ENCODE measurements at regions not wholly inside any gene's neighbourhood (a gene's known extent, or its start where the extent isn't known, plus 50 kb on each side); places are given as distances from the start of the nearest gene placed in this dataset.
"Not testable (repeated sequence)": the region's sequence is repeated elsewhere in the genome, so short reads cannot be mapped to it uniquely, and the experiment has no call there.

DNA sequence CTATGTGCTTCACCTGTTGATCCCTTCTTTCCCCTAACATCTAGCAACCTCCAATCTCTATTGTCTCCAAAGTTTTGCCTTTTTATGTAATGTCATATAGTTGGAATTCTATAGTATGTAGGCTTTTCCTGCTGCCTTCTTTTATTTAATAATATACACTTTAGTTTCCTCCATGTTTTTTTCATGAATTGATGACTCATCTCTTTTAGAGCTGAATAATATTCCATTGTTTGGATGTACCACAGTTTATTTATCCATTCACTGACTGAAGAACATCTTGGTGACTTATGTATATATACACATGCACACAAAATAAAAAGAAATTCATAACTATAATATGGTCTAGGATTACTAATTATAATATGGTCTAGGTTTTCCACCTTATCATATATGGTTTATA lies 1314.2 kb downstream of the OTOL1 start:
- DNase-seq (ENCODE audit: low spot score), result no peak

DNA sequence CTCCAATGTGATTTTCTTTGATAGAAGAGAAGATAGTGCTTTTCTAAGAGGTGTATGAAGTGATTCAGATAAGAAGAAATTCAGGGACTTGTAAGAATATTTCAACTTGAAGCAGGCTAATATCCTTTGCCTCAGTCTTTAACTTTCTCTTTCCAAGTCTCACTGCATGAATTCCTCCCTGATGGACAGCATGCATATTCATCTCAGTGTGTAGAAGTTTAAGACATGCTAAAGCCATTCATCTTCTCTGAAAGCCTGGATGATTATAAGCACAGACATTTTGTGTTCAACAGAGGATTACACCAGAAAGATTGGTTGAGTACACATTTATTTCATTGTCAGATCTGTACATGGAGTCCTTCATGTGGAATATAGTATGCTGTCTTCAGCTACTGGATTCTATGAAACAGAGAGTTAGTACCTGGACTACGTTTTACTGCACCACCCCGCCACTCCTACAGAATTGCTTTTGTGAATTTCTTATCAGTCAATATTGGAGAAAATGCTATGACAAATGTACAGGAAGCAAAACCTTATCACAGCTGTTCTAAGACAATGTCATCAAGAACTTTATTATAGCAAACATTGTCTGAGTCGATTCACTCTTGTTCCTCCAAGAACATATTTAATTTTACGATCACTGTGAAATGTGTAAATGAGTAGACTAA lies 1346.1 kb downstream of the OTOL1 start:
- no peak for DNase-seq (ENCODE audit: low spot score)

DNA sequence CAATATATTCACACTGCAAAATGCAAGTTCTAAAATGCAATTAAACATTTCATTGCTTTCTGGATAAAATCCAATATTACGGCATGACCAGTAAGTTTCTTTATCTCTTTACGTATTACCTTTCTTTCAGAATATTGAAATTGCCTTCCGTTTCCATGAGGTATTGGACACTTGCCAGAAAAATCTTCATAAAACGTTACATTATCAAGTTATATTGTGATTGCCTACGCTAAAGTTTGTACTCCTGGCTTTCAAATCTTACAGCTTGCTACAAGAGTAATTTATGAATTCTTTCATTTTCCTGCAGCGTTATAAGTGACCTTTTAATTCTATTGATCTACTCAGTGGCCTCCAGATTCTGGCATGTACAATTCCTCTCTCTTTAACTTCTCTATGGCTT lies 1349.3 kb downstream of the OTOL1 start:
- DNase-seq (ENCODE audit: low spot score), result no peak

DNA sequence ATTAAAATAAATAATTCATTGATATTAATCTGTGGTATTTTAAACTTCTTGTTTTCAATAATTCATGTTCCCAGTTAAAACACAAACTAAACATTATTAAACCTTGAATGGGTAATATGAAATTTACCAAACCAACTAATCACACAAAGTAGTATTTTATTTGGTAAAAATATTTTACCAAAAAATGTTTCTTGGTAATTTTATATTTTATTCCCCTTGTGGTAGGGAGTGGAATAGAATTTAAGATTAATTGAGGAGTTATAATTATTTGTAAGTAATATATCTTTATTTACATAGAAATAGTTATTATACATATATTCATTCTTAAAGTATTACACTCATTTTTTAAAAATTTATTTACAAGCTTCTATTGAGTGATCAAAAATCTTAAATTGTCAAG lies 1350.9 kb downstream of the OTOL1 start:
- no peak for DNase-seq (ENCODE audit: low spot score)

DNA sequence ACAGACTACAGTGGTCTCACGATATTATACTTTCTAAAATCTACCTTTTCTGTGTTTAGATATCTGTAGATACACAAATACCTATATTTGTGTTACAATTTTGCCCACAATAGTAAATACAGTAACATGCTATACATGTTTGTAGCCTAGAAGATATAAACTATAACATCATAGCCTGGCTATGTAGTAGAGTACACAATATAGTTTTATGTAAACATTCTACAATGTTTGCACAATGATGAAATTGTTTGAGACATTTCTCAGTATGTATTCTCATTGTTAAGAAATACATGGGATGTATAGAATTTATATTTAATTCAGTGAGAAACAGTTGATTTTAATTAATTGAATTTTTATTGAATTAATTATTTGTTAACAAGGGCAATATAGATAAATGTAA lies 1367.0 kb downstream of the OTOL1 start:
- no peak for DNase-seq (ENCODE audit: low spot score)

DNA sequence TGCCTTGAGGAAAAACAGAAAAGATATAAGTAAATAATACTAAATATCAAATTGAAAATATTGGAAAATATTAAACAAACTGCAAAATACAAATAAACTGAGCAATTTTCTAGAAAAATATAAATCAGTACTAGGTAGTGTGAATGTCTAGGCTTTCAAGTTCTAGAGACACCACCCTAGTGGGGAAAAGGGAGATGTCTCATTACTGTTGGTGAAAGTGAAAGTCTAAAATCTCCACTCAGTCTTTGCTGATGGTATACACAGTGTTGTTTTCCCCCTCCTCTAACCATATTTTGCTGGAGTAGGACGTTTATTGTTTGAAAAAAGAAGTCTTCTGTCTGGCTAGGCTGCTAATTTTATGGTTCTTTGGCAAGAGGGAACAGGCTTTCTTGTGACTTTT lies 1368.9 kb downstream of the OTOL1 start:
- DNase-seq (ENCODE audit: low spot score), result no peak

DNA sequence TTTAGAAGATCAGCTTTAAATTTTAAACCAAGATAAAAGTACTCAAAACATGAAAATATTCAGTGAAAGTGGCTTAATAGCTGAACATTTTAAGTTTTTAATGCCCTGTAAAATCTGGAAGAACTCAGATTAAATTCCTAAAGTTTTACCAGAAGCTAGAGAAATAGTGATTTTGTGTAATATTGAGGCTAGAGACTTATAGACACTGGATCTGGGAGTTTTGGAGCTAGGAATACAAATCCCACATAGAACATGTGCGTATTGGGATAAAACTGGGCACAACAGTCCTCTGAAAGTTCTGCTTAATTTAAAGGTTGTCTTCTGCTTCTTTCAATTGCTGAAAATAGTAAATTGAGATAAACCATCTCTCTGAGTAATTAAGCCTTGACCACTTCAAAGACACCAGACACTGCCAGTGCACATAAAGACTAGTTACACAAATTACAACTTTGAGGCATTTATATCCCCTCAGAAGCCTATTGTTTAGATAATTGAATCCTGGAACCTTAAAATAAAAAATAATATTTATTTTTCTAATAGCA lies 1382.5 kb downstream of the OTOL1 start:
- DNase-seq (ENCODE audit: low spot score), result no peak

DNA sequence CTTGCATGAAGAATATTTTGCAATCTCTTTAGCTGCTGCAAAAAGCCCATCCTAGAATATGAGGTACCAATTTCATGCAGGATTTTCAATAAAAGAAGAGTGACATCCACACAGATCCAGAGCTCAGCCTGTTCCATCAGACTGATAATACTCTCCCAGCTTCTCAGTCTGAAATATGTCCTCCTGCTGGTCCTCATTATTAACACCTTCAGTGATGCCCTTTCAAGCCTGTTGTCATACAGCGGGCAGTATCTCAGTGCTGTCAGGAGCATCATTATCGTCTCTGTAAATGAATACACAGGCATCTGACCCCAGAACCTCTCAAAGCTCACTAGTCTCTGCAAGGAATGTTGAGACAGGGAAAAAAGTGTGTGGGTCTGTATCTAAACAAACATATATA lies 1387.8 kb downstream of the OTOL1 start:
- DNase-seq (ENCODE audit: low spot score), result no peak

DNA sequence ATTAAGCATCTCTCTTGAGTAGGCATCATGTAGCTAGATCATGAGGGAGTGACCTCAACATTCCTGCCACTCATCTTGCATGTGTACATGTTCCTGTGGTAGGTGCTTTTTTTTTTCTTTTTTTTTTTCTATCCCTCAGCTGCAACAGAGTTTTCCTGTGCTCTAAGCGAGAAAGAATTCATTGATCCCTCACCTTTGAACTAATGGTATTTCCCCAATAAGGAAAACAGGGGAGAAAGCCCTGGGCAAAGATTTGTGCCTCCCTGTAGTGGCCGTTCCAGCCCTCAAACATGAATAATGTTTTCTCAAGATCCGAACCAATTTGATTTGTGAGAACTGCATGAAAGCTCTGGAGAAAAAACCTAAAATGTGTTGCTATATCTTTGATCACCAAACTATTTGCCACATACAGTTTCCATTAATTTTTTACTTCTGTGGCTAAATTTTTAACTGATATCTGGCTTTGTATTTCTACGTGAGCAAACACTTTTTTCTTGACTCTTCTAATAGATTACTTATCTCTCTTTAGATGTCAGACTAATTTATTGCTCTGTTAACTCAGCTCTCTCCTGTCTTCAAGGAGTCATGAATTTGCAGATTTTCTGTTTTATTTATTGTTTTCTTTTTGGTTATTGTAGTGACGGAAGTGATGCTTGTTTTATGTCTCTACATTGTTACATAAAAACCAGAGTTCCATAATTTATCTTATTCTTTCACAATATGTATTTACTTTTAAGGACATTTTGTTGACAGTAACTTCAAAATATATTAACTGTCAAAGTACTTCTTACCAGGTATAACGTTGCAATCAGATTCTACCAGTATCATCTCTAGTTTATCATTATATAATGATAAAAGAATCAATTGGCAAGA lies 1396.5 kb downstream of the OTOL1 start:
- DNase-seq (ENCODE audit: low spot score), result no peak

DNA sequence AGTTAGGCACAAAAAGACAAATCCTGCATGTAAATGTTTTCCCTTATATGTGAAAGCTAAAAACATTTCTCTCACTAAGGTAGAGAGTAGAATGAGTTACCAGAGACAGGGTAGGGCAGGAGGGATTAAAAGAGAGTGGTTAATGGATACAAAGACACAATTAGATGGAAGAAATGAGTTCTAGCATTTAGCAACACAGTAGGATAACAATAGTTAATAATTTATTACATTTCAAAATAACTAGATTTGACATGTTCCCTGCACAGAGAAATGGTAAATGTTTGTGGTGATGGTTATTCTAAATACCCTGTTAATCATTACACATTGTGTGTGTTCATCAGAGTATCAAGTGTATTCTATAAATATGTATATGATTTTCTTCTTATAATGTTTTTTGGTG lies 1400.7 kb downstream of the OTOL1 start:
- no peak for DNase-seq (ENCODE audit: low spot score)

DNA sequence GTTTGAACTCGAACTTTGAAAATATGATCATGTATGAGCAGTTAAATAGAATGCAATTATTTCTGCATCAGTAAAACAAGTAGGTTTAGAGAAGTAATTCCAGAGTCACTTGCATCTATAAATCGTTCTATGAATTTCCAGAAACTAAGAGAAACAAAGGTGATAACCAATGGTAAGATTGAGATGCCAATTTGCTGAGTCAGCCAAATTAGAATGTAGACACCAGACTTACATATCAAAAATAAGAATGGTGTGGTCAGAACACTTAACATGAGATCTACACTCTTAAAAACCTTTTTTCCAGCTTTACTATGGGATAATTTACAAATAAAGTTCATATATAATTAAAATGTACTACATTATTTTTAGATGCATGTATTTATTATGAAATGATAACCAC lies 1435.9 kb downstream of the OTOL1 start:
- no peak for DNase-seq (ENCODE audit: low spot score)

DNA sequence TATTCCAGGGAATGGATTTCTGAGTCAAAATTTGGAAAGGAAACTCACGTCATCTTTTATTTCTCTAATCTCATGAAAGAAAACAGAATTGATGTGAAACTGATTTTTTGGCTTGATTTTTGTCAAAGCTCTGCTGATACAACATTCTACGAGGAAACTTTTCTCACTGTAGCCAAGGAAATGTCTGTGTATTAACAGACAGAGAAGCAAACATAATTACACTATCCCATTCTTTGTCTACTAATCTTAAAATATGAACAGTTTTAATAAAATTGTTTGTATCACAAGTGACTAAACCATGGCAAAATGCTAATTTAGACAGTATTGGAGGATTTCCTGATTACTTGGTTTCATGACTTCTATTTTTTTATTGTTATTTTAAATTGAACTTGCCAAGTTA lies 1437.0 kb downstream of the OTOL1 start:
- DNase-seq (ENCODE audit: low spot score), result no peak

DNA sequence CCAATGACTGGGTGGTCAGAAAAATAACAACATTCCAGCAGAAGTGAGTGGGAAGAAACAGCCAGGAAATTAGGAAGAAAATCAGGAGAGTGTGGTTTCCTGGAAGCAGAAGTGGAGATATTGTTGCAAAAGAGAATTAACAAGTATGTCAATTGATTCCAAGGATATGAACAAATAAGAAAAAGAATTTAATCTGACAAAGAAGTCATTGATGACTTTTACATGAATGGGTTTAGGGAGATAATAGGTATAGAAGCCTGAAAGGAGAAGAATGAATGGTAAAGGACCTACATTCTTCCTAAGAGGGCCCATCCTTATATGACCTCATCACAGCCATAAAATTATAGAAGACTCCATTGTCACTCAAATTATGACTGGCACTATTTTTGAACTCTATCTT lies 1440.1 kb downstream of the OTOL1 start:
- no peak for DNase-seq (ENCODE audit: low spot score)

DNA sequence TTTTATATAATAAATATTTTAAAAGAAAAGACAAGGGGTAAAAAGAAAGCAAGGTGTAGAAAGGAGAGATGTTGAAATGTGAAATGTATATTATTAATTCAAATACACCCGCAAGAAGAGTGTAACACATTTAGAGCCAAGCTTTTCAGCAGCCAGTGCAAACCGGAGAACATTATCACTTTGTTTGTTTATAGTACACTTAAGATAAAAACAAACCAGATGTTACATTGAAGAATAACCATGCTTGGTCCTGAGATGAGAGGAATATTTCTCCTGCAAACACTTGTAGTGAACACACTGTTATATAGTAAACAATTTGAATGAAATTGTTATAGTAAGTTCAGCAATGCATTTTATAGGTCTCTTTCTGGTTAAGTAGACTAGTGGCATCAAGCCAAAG lies 1441.5 kb downstream of the OTOL1 start:
- no peak for DNase-seq (ENCODE audit: low spot score)

DNA sequence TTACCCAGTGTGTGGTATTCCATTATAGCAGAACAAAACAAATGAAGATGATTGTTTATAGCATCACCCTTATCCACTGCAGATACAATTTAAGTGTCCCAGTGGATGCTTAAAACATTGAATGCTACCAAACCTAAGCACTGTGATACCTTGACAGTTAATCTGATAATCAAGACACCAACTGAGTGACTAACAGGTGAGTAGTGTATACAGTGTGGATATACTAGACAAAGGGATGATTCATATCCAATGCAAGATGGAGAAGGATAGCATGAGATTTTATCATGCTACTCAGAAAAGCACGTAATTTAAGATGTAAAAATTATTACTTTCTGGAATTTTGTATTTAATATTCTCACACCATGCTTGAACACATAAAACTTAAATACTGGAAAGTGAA lies 1449.0 kb downstream of the OTOL1 start:
- no peak for DNase-seq (ENCODE audit: low spot score)

DNA sequence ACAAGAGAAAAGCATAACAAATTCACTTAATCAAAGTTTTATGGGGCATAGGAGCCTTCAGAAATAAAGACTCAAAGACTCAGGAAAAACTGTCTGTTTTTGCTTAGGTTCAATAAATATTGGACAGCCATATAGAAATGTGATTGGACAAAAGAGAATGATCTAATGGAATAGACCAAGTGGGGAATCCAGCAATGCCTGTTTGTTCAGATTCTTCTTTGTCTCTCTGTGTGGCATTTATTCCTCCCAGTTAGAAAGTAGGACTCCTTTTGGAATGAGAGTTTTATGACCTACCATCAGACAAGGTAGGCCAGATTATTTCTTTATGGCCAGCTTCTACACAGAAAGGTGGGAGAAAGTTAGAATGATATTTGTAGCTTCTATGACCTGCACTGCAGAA lies 1460.1 kb downstream of the OTOL1 start:
- no peak for DNase-seq (ENCODE audit: low spot score)

DNA sequence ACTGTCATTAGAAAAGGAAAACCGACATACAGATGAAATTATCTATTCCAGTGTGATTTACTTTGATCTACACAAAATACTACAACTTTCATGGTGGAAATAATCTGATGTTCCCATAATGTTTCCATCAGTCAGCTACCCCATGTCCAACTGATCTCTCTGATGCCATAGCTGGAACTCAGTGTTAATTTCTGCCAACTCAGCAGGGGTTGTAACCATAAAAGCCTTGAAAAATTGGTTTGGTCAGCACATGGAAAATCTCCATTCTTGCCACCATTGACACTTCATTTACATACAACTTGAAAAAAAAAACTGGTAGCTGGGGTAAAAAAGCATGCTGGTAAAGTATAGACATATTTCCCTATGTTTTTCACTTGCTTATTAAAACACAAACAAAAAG lies 1463.7 kb downstream of the OTOL1 start:
- DNase-seq (ENCODE audit: low spot score), result no peak

DNA sequence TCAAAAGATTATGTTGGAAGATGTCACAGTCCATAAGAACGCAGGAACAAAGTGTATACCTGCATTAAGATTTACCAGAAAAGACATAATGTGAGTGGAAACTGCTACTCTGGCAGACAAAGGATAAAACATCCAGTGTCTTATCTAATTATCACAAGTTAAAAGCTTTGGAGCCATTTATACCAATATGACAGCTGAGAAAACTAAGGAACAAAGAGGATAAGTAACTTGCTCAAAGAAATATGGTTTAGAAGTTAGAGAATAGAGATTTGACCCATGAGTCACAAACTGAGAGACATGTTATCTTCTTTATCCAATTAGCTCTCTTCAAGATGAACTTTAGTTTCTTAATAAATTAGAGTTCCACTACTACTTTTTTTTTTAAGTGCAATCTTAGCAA lies 1473.7 kb downstream of the OTOL1 start:
- DNase-seq (ENCODE audit: low spot score), result no peak

DNA sequence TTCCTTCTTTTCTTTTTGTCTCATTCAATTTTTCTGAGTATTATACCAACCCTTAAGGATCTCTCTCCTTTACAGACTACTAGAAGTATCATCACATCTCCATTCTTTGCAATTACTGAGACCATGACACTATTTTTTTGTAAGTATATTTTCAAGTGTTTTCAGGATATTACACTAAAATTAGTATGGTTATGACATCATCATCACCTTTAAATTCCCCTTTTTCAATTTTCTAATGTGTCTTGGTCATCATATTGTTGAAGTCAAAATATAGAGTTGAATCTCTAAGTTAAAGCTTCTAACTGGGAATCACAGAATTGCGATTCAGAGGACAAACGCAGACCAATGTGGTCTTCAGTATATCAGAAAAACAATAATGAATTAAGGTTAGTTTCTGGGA lies 1475.1 kb downstream of the OTOL1 start:
- no peak for DNase-seq (ENCODE audit: low spot score)

DNA sequence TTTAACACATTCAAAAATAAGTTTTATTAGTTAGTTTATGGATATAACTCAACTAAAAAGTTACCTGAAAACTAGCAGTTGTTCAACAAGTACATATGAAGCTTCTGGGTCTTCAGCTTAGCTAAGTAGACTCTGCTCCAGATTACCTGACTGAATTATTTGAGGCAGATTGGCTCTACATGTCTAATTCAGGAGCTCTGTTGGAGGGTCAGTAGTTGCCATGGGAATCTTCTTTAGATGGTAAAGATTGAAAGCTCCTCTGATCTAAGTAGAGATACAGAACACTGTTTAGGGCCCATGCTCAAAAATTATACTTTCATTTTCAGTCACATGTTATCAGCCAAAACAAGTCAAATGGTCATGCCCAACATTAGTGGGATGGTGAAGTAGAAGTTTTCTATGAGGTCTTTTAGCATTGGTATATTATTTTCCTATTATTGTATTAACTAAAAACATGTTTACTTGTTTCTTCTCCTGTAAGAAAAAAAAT lies 1476.9 kb downstream of the OTOL1 start:
- DNase-seq (ENCODE audit: low spot score), result no peak

DNA sequence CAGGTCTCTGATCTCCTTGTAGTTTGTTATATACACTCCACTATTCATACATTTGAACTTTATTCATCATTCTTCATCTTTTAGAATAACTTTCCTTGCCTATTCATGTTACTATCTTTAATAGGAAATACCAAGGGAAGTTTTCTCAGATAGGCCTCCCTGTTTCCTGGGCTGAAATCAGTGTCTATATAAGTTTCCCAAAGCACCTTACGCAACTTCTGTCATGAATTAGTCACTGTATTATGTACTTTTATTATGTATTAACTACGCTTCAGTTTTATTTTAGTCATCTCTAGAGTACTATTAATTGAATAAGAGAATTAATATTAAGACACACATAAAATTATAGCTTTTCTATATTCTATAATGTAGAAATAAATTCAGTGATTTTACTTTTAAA lies 1481.5 kb downstream of the OTOL1 start:
- DNase-seq (ENCODE audit: low spot score), result no peak

DNA sequence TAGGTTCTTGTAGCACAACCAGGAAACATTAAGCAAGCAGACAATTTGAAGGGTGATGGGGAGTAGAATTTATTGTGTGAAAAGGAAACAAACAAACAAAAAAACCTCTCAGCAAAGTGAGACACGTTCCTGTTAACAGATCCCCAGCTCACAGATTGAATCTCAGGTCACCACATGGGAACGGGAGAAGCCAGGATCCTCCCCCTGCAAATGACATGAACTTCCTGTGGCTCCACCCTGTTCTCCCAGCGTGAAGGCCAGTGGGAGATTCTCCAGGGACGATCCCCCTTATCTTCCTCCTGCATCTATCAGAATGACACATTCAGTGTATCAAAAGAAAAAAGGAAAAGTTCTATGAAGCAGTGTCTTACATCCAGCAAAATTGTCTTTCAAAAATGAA lies 1488.1 kb downstream of the OTOL1 start:
- DNase-seq (ENCODE audit: low spot score), result no peak

DNA sequence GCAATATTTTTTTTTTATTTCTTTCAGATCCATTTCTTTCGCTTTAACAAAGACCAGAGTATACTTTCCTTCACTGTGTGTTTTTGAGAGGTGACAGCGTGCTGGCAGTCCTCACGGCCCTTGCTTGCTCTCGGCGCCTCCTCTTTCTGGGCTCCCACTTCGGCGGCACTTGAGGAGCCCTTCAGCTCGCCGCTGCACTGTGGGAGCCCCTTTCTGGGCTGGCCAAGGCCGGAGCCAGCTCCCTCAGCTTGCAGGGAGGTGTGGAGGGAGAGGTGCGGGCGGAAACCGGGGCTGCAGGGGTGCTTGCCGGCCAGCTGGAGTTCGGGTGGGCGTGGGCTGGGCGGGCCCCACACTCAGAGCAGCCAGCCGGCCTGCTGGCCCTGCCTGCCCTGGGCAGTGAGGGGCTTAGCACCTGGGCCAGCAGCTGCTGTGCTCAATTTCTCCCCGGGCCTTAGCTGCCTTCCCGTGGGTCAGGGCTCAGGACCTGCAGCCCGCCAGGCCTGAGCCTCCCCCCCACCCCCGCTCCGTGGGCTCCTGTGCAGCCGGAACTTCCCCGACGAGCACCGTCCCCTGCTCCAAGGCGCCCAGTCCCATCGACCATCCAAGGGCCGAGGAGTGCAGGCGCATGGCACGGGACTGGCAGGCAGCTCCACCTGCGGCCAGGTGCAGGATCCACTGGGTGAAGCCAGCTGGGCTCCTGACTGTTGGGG lies 1490.6 kb downstream of the OTOL1 start:
- DNase-seq (ENCODE audit: low spot score), result not testable (repeated sequence)
